GM19238 (cell line): ENCODE measurements at regions not wholly inside any gene's neighbourhood (a gene's known extent, or its start where the extent isn't known, plus 50 kb on each side); places are given as distances from the start of the nearest gene placed in this dataset.
A peak's percentile ranks its signal among the peaks of the same experiment; 100 is the strongest.

Experiments used
- DNase-seq: peaks from one replicate; pipeline ENCODE4 v3.0.0; 2011; ENCODE audit warnings: low spot score; ENCODE audit not compliant: insufficient read length

GRCh38 chr11:112582366-112582765 lies 321.7 kb upstream of the PLET1 start:
- DNase-seq: no peak

GRCh38 chr11:112583261-112583893 lies 322.7 kb upstream of the PLET1 start:
- peak; percentile 23 for DNase-seq

- DNase-seq: no peak
These were observed 324.0 kb upstream of the PLET1 start for GRCh38 chr11:112584672-112585071.

GRCh38 chr11:112587664-112588063 lies 327.0 kb upstream of the PLET1 start:
- DNase-seq: no peak

- no peak for DNase-seq
These were observed 327.6 kb upstream of the PLET1 start for GRCh38 chr11:112588252-112588694.

- DNase-seq: no peak
These were observed 328.5 kb upstream of the PLET1 start for GRCh38 chr11:112589155-112589554.

GRCh38 chr11:112590764-112591163 lies 330.1 kb upstream of the PLET1 start:
- no peak for DNase-seq

GRCh38 chr11:112593440-112593839 lies 332.8 kb upstream of the PLET1 start:
- no peak for DNase-seq

GRCh38 chr11:112596324-112596723 lies 335.7 kb upstream of the PLET1 start:
- no peak for DNase-seq

GRCh38 chr11:112597286-112597790 lies 336.7 kb upstream of the PLET1 start:
- no peak for DNase-seq

- DNase-seq: no peak
These were observed 338.6 kb upstream of the PLET1 start for GRCh38 chr11:112599265-112599664.

GRCh38 chr11:112599856-112600533 lies 339.3 kb upstream of the PLET1 start:
- DNase-seq: no peak

GRCh38 chr11:112605093-112605666 lies 344.5 kb upstream of the PLET1 start:
- no peak for DNase-seq

GRCh38 chr11:112606656-112607055 lies 346.0 kb upstream of the PLET1 start:
- no peak for DNase-seq

- no peak for DNase-seq
These were observed 347.8 kb upstream of the PLET1 start for GRCh38 chr11:112608509-112608908.

GRCh38 chr11:112610494-112610893 lies 349.8 kb upstream of the PLET1 start:
- DNase-seq: no peak

- DNase-seq: no peak
These were observed 350.0 kb upstream of the NCAM1 start for GRCh38 chr11:112610996-112611750.

- DNase-seq: no peak
These were observed 349.4 kb upstream of the NCAM1 start for GRCh38 chr11:112611771-112612170.

- no peak for DNase-seq
These were observed 348.9 kb upstream of the NCAM1 start for GRCh38 chr11:112612250-112612849.

GRCh38 chr11:112613051-112613972 lies 347.9 kb upstream of the NCAM1 start:
- no peak for DNase-seq
